Ishikawa (cell line): ENCODE measurements at regions not wholly inside any gene's neighbourhood (a gene's known extent, or its start where the extent isn't known, plus 50 kb on each side); places are given as distances from the start of the nearest gene placed in this dataset.

Experiments used
- EGR1 ChIP-seq: IDR thresholded peaks from 2 replicates; pipeline ENCODE4 v1.6.1; 2012
- EP300 ChIP-seq: IDR thresholded peaks from 2 replicates; pipeline ENCODE4 v1.6.1; 2012; ENCODE audit warnings: borderline replicate concordance
- TAF1 ChIP-seq: IDR thresholded peaks from 2 replicates; pipeline ENCODE4 v1.6.1; 2012; ENCODE audit warnings: low read depth, mild to moderate bottlenecking
- YY1 ChIP-seq: IDR thresholded peaks from 2 replicates; pipeline ENCODE4 v1.6.1; 2012; ENCODE audit warnings: low read depth
- ZBTB7A ChIP-seq: IDR thresholded peaks from 2 replicates; pipeline ENCODE4 v1.6.1; 2012; ENCODE audit warnings: low read depth
- TF ChIP-seq, protein P1 (sequence below): IDR thresholded peaks from 2 replicates; pipeline ENCODE4 v1.6.1; 2012

DNA sequence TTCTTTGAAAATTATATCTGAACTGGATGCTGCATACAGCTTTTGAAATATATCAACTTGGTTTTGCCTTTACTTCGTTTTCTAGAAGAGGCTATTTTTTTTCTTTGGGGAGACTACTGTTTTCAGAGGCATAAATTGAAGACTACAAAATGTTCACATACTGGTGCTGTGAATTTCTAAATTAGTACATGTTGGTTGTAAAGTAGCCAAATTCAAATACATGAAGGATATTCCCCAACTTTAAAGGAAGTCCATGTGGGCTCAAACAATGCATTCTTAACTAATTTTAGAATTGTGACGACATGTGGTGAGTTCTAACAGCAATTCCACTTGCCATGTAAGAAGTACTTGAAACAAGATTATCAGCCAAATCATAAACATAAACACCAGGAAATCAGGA lies 295.7 kb downstream of the TUSC7 start:
- TF ChIP-seq TAF1 (no peak), EP300 (no peak), ZBTB7A (no peak), EGR1 (no peak), YY1 (no peak)
- TF ChIP-seq, protein P1, sequence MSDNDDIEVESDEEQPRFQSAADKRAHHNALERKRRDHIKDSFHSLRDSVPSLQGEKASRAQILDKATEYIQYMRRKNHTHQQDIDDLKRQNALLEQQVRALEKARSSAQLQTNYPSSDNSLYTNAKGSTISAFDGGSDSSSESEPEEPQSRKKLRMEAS: no peak
